GM12878 (cell line): ENCODE measurements at regions not wholly inside any gene's neighbourhood (a gene's known extent, or its start where the extent isn't known, plus 50 kb on each side); places are given as distances from the start of the nearest gene placed in this dataset.

Experiments used
- ATAC-seq: fragments of 200-7000 bp; cut with Tn5 transposase; 3 replicates; pipeline ENCODE4 v1.9.1; 2020; ENCODE audit warnings: mild to moderate bottlenecking, moderate library complexity
- BruUV-seq: library from RNA; stranded (reverse); fragments of 400-500 nt; replicated peaks from 2 replicates; lab custom pipeline; 2021; lab: Mats Ljungman, UMichigan
- CTCF ChIA-PET: fragments of 300-600 bp; sonication (Branson Sonifier 250); formaldehyde crosslinking; extraction: SDS; loops from one replicate; lab custom pipeline; 2021; ENCODE audit warnings: inconsistent platforms; lab: Yijun Ruan, JAX
- POLR2A ChIA-PET: fragments of 350-600 bp; formaldehyde crosslinking; extraction: SDS; loops from one replicate; lab custom pipeline; 2021; ENCODE audit warnings: inconsistent platforms; lab: Charles Lee
- RAD21 ChIA-PET: fragments of 300-600 bp; sonication (Branson Sonifier 250); formaldehyde crosslinking; loops from one replicate; lab custom pipeline; 2023; ENCODE audit warnings: antibody characterized with exemption; ENCODE audit not compliant: unreplicated experiment; lab: Charles Lee
- SMC1A ChIA-PET: fragments of 300-600 bp; sonication (Branson Sonifier 250); formaldehyde crosslinking; loops from one replicate; lab custom pipeline; 2023; ENCODE audit not compliant: unreplicated experiment, uncharacterized antibody; lab: Charles Lee
- DNase-seq: peaks from one replicate; pipeline ENCODE4 v3.0.0-alpha.2; 2011; ENCODE audit warnings: low read depth, low spot score
- FAIRE-seq: peaks from 3 replicates; lab custom pipeline; 2011; peaks lifted over from hg19 to GRCh38; lab: Jason Lieb, UNC
- H2AFZ ChIP-seq: 2 replicates; pipeline ENCODE4 v1.6.0; 2011; ENCODE audit warnings: low read depth, low read length, control low read depth; ENCODE audit not compliant: control insufficient read depth
- H3K27ac ChIP-seq: 2 replicates; pipeline ENCODE4 v1.5.1; 2011; ENCODE audit warnings: control low read depth; ENCODE audit not compliant: control insufficient read depth, insufficient read depth
- H3K27me3 ChIP-seq, 2 experiments: replicated peaks in 1 of 2; 2 replicates each; pipeline versions ENCODE4 v1.6.0 to v1.6.1; 2011; ENCODE audit warnings: low read length in 1 of 2; ENCODE audit not compliant: control insufficient read depth in 2 of 2, insufficient read depth in 2 of 2
- H3K36me3 ChIP-seq, 2 experiments: 2 replicates each; pipeline ENCODE4 v1.5.1; 2011; ENCODE audit warnings: low read length in 1 of 2; ENCODE audit not compliant: control insufficient read depth in 2 of 2, insufficient read depth in 2 of 2
- H3K4me1 ChIP-seq: 2 replicates; pipeline ENCODE4 v1.6.1; 2011; ENCODE audit warnings: mild to moderate bottlenecking, low read length, moderate library complexity, mixed read lengths; ENCODE audit not compliant: control insufficient read depth, insufficient read depth
- H3K4me2 ChIP-seq: 2 replicates; pipeline ENCODE4 v1.6.0; 2011; ENCODE audit warnings: control low read depth; ENCODE audit not compliant: control insufficient read depth, insufficient read depth
- H3K4me3 ChIP-seq: fragments of 200-600 bp; sonication (generic); 2 replicates; pipeline ENCODE4 v1.5.1; 2016
- H3K79me2 ChIP-seq: 2 replicates; pipeline ENCODE4 v1.6.0; 2011; ENCODE audit warnings: low read length; ENCODE audit not compliant: control insufficient read depth, insufficient read depth
- H3K9ac ChIP-seq: 2 replicates; pipeline ENCODE4 v1.8.0; 2011; ENCODE audit warnings: low read length, control low read depth, mixed read lengths; ENCODE audit not compliant: control insufficient read depth, insufficient read depth
- H3K9me3 ChIP-seq: replicated peaks from 3 replicates; pipeline ENCODE4 v1.5.1; 2011; ENCODE audit warnings: mild to moderate bottlenecking, low read length; ENCODE audit not compliant: control insufficient read depth, insufficient read depth
- H4K20me1 ChIP-seq: 2 replicates; pipeline ENCODE4 v1.6.0; 2011; ENCODE audit not compliant: control insufficient read depth, insufficient read depth
- BHLHE40 ChIP-seq, 2 experiments: fragments of 450-650 bp in 1 of 2; IDR thresholded peaks; 2 replicates each; pipeline ENCODE4 v1.6.1; 2011 to 2017; ENCODE audit warnings: low read depth in 2 of 2, borderline replicate concordance in 1 of 2, improper control_type of control experiment in 1 of 2, low read length in 1 of 2, mild to moderate bottlenecking in 1 of 2
- CTCF ChIP-seq, 3 experiments: IDR thresholded peaks in 2 of 3; conservative IDR thresholded peaks in 1 of 3; 2 replicates each; pipeline ENCODE4 v1.5.1; 2011; ENCODE audit warnings: low read depth in 3 of 3, low read length in 3 of 3, mild to moderate bottlenecking in 3 of 3, control low read depth in 2 of 3, moderate library complexity in 2 of 3, inconsistent platforms in 1 of 3, mixed read lengths in 1 of 3; ENCODE audit not compliant: control insufficient read depth in 2 of 3, insufficient read depth in 1 of 3; ENCODE audit errors: extremely low read depth in 1 of 3
- NFIC ChIP-seq: IDR thresholded peaks from 2 replicates; pipeline ENCODE4 v1.6.1; 2012; ENCODE audit warnings: low read depth, mild to moderate bottlenecking, inconsistent platforms, low read length, moderate library complexity
- POLR2AphosphoS2 ChIP-seq: IDR thresholded peaks from 2 replicates; pipeline ENCODE4 v1.6.1; 2011; ENCODE audit warnings: low read depth, mild to moderate bottlenecking, low read length, improper control_type of control experiment, moderate library complexity
- POU2F2 ChIP-seq: IDR thresholded peaks from 3 replicates; pipeline ENCODE4 v1.6.1; 2011; ENCODE audit warnings: low read depth, mild to moderate bottlenecking, low read length, borderline replicate concordance
- RELA ChIP-seq: fragments of 450-650 bp; IDR thresholded peaks from 2 replicates; pipeline ENCODE4 v1.8.0; 2014; ENCODE audit warnings: borderline replicate concordance; ENCODE audit not compliant: partially characterized antibody
- SMAD5 ChIP-seq: IDR thresholded peaks from 2 replicates; pipeline ENCODE4 v1.6.1; 2016; ENCODE audit warnings: antibody characterized with exemption, low read depth
- SP1 ChIP-seq: IDR thresholded peaks from one replicate; pipeline ENCODE4 v1.6.1; 2011; ENCODE audit warnings: low read depth, low read length
- TAF1 ChIP-seq: IDR thresholded peaks from 2 replicates; pipeline ENCODE4 v1.6.1; 2011; ENCODE audit warnings: mild to moderate bottlenecking, low read depth, low read length, borderline replicate concordance
- ZBTB11 ChIP-seq: fragments of 450-650 bp; formaldehyde crosslinking; IDR thresholded peaks from 2 replicates; pipeline ENCODE4 v1.5.0; 2022; ENCODE audit warnings: mild to moderate bottlenecking, missing genetic modification characterization
- ZNF207 ChIP-seq: fragments of 450-650 bp; IDR thresholded peaks from 2 replicates; pipeline ENCODE4 v1.6.1; 2014; ENCODE audit warnings: antibody characterized with exemption, mild to moderate bottlenecking, borderline replicate concordance
- ZNF217 ChIP-seq: fragments of 450-650 bp; IDR thresholded peaks from 2 replicates; pipeline ENCODE4 v1.6.1; 2017; ENCODE audit warnings: antibody characterized with exemption, mild to moderate bottlenecking
- WGBS: methylation state at CpG from one replicate; pipeline ENCODE4 v1.1.6; 2016; ENCODE audit warnings: low lambda C conversion rate; ENCODE audit not compliant: insufficient replicate concordance, insufficient coverage; ENCODE audit errors: missing lambda C conversion rate; 5-methylcytosine and 5-hydroxymethylcytosine counted together
- in situ Hi-C: fragments of 300-500 bp; cut with MboI; formaldehyde crosslinking; loops from 9 replicates; pipeline ENCODE4 v1.14.3; 2018; ENCODE audit warnings: mixed read lengths
- intact Hi-C: fragments of 100-400 bp; cut with micrococcal nuclease; formaldehyde crosslinking; loops from one replicate; pipeline ENCODE4 v1.14.2; 2022; ENCODE audit not compliant: unreplicated experiment

- TF ChIP-seq SP1: no peak
Observed at GRCh38 chr18:67661555-67661954, 145.0 kb upstream of the DSEL start (continued).

GRCh38 chr18:67654101-67654500 lies 137.6 kb upstream of the DSEL start:
- ChIA-PET POLR2A (no interaction called here), SMC1A (no interaction called here)
- H3K9ac ChIP-seq: no peak overlapping the region
- no peak overlapping the region for H2AFZ ChIP-seq
- H3K27ac ChIP-seq: no peak overlapping the region
- TF ChIP-seq CTCF (IDR thresholded peaks at IDR 0.05 in 2 of 3, conservative IDR thresholded peaks at IDR 0.05 in 1 of 3; ENCODE audit: control insufficient read depth in 2 of 3, extremely low read depth in 1 of 3, insufficient read depth in 1 of 3, low read depth in 3 of 3, low read length in 3 of 3) (no peak), ZNF217 (no peak), POU2F2 (no peak), SMAD5 (no peak), RELA (no peak), POLR2AphosphoS2 (no peak), ZNF207 (no peak), TAF1 (no peak), ZBTB11 (CRISPR knock-in tag) (no peak), NFIC (no peak), BHLHE40 (IDR thresholded peaks at IDR 0.05; ENCODE audit: borderline replicate concordance in 1 of 2, low read depth in 2 of 2, low read length in 1 of 2) (no peak)
- TF ChIP-seq, all 136 proteins: peak for 0
- intact Hi-C loops: no loop called here
- FAIRE-seq: no peak
- WGBS: 22% methylated on average over 4 of the region's 4 CpGs
- Histone ChIP-seq H3K27me3 (no peaks in the 10 kb centered on the region), H4K20me1 (no peaks in the 10 kb centered on the region), H3K9me3 (no peaks in the 10 kb centered on the region), H3K4me2 (no peak overlapping the region), H3K4me1 (no peaks in the 10 kb centered on the region), H3K36me3 (no peaks in the 10 kb centered on the region), H3K79me2 (no peaks in the 10 kb centered on the region), H3K4me3 (no peak overlapping the region)
- no peak for ATAC-seq
- DNase-seq: no peak
- BruUV-seq: no TSS peak
- CTCF ChIA-PET: no interaction called here
- RAD21 ChIA-PET: no interaction called here
- in situ Hi-C loops: no loop called here
